GM12874 (cell line): ENCODE measurements at regions not wholly inside any gene's neighbourhood (a gene's known extent, or its start where the extent isn't known, plus 50 kb on each side); places are given as distances from the start of the nearest gene placed in this dataset.

Source experiments
- CTCF ChIP-seq: IDR thresholded peaks from 2 replicates; pipeline ENCODE4 v1.5.1; 2011; ENCODE audit warnings: low read depth, mild to moderate bottlenecking, control low read depth, low read length, moderate library complexity; ENCODE audit not compliant: insufficient read depth

- TF ChIP-seq CTCF, result no peak
These were observed 707.5 kb downstream of the DHX35 start for GRCh38 chr20:39669659-39670058.

- no peak for TF ChIP-seq CTCF
These were observed 705.9 kb downstream of the DHX35 start for GRCh38 chr20:39668038-39668437.

GRCh38 chr20:39661833-39662232 is 699.7 kb downstream of the DHX35 start:
- no peak for TF ChIP-seq CTCF

GRCh38 chr20:39660965-39661364 is 698.8 kb downstream of the DHX35 start:
- TF ChIP-seq CTCF, result no peak

GRCh38 chr20:39660226-39660625 is 698.1 kb downstream of the DHX35 start:
- no peak for TF ChIP-seq CTCF

- TF ChIP-seq CTCF, result no peak
These were observed 696.7 kb downstream of the DHX35 start for GRCh38 chr20:39658662-39659409.

GRCh38 chr20:39654171-39654570 is 692.0 kb downstream of the DHX35 start:
- TF ChIP-seq CTCF, result no peak
